Medulla oblongata (tissue), 1 donor: ENCODE measurements at regions not wholly inside any gene's neighbourhood (a gene's known extent, or its start where the extent isn't known, plus 50 kb on each side); places are given as distances from the start of the nearest gene placed in this dataset.

Source experiments
- DNase-seq: peaks from one replicate; pipeline ENCODE4 v3.0.0-alpha.2; 2015; ENCODE audit errors: extremely low spot score

- DNase-seq, result no peak
Observed at GRCh38 chr18:77517901-77518300, 268.3 kb downstream of the GALR1 start.

- no peak for DNase-seq
Observed at GRCh38 chr18:77520767-77521166, 271.1 kb downstream of the GALR1 start.

- DNase-seq, result peak; percentile 25
Observed at GRCh38 chr18:77522051-77522675, 272.5 kb downstream of the GALR1 start.

- DNase-seq, result no peak
Observed at GRCh38 chr18:77524909-77525308, 275.3 kb downstream of the GALR1 start.

- DNase-seq, result no peak
Observed at GRCh38 chr18:77526962-77527361, 277.3 kb downstream of the GALR1 start.

- peak; percentile 79 for DNase-seq
Observed at GRCh38 chr18:77528872-77529271, 279.2 kb downstream of the GALR1 start.

- DNase-seq, result no peak
Observed at GRCh38 chr18:77529492-77530176, 280.0 kb downstream of the GALR1 start.

- no peak for DNase-seq
Observed at GRCh38 chr18:77530732-77531131, 281.1 kb downstream of the GALR1 start.

- DNase-seq, result no peak
Observed at GRCh38 chr18:77539860-77540259, 290.2 kb downstream of the GALR1 start.

GRCh38 chr18:77544792-77545191 is 295.1 kb downstream of the GALR1 start:
- no peak for DNase-seq

- DNase-seq, result no peak
Observed at GRCh38 chr18:77547757-77548156, 298.1 kb downstream of the GALR1 start.

- no peak for DNase-seq
Observed at GRCh38 chr18:77548790-77549420, 299.3 kb downstream of the GALR1 start.

GRCh38 chr18:77550625-77551024 is 301.0 kb downstream of the GALR1 start:
- no peak for DNase-seq

GRCh38 chr18:77551055-77551454 is 301.4 kb downstream of the GALR1 start:
- no peak for DNase-seq

- DNase-seq, result no peak
Observed at GRCh38 chr18:77552945-77553344, 303.3 kb downstream of the GALR1 start.

- DNase-seq, result no peak
Observed at GRCh38 chr18:77554061-77554460, 304.4 kb downstream of the GALR1 start.

GRCh38 chr18:77557046-77557587 is 307.5 kb downstream of the GALR1 start:
- no peak for DNase-seq

GRCh38 chr18:77559274-77559910 is 309.7 kb downstream of the GALR1 start:
- no peak for DNase-seq

GRCh38 chr18:77560341-77560992 is 310.8 kb downstream of the GALR1 start:
- DNase-seq, result no peak

GRCh38 chr18:77566604-77567003 is 317.0 kb downstream of the GALR1 start:
- no peak for DNase-seq

- DNase-seq, result no peak
Observed at GRCh38 chr18:77567205-77567604, 317.6 kb downstream of the GALR1 start.

GRCh38 chr18:77571743-77572142 is 322.1 kb downstream of the GALR1 start:
- no peak for DNase-seq
